Central memory CD8-positive, alpha-beta T cell (primary cell): ENCODE measurements at regions not wholly inside any gene's neighbourhood (a gene's known extent, or its start where the extent isn't known, plus 50 kb on each side); places are given as distances from the start of the nearest gene placed in this dataset.

Source experiments
- ATAC-seq: fragments of 150-1000 bp; cut with Tn5 transposase; replicated peaks from 2 replicates; pipeline ENCODE4 v1.10.0; 2022; ENCODE audit warnings: mild to moderate bottlenecking, moderate FRiP score, moderate number of reproducible peaks; ENCODE audit not compliant: poor library complexity, severe bottlenecking; ENCODE audit errors: extremely low read depth
- DNase-seq, 2 donors: peaks; one replicate each; pipeline ENCODE4 v3.0.0; 2021; ENCODE audit warnings: low spot score in 2 of 2
- H3K27ac Mint-ChIP-seq: one replicate; pipeline ENCODE4 v1.8.0; 2022; ENCODE audit warnings: low read depth, mild to moderate bottlenecking, moderate library complexity, mixed read lengths
- H3K27me3 Mint-ChIP-seq: one replicate; pipeline ENCODE4 v1.8.0; 2022; ENCODE audit warnings: mixed read lengths
- H3K36me3 Mint-ChIP-seq: one replicate; pipeline ENCODE4 v1.8.0; 2022; ENCODE audit warnings: mild to moderate bottlenecking, moderate library complexity, mixed read lengths; ENCODE audit not compliant: insufficient read depth
- H3K4me1 Mint-ChIP-seq: one replicate; pipeline ENCODE4 v1.8.0; 2022; ENCODE audit warnings: mixed read lengths
- H3K4me3 Mint-ChIP-seq: one replicate; pipeline ENCODE4 v1.8.0; 2022; ENCODE audit warnings: mild to moderate bottlenecking, moderate library complexity, mixed read lengths
- H3K9me3 Mint-ChIP-seq: one replicate; pipeline ENCODE4 v1.8.0; 2022; ENCODE audit warnings: mixed read lengths

GRCh38 chr21:16663436-16663835 is 849.4 kb upstream of the CXADR start:
- Mint-ChIP-seq H3K27ac (no peak overlapping the region), H3K4me1 (no peaks in the 10 kb centered on the region)
- ATAC-seq, result no peak

GRCh38 chr21:16667395-16667794 is 845.4 kb upstream of the CXADR start:
- Mint-ChIP-seq H3K4me1 (no peaks in the 10 kb centered on the region), H3K4me3 (no peak overlapping the region)

More at GRCh38 chr21:16663436-16663835, 849.4 kb upstream of the CXADR start:
- DNase-seq, result no peak
- Mint-ChIP-seq H3K27me3 (no peaks in the 10 kb centered on the region), H3K9me3 (peaks cover 16% of the 10 kb centered on the region), H3K36me3 (no peaks in the 10 kb centered on the region), H3K4me3 (no peak overlapping the region)

GRCh38 chr21:16674949-16675348 is 837.9 kb upstream of the CXADR start:
- Mint-ChIP-seq H3K9me3 (peaks cover 19% of the 10 kb centered on the region), H3K27ac (no peak overlapping the region), H3K4me3 (no peak overlapping the region), H3K27me3 (no peaks in the 10 kb centered on the region), H3K36me3 (no peaks in the 10 kb centered on the region), H3K4me1 (no peaks in the 10 kb centered on the region)
- ATAC-seq (no peak), DNase-seq (no peak)

More at GRCh38 chr21:16667395-16667794, 845.4 kb upstream of the CXADR start:
- ATAC-seq, result no peak
- Mint-ChIP-seq H3K27ac (no peak overlapping the region), H3K36me3 (no peaks in the 10 kb centered on the region), H3K27me3 (no peaks in the 10 kb centered on the region), H3K9me3 (peaks cover 16% of the 10 kb centered on the region)
- DNase-seq, result no peak

GRCh38 chr21:16676391-16676790 is 836.5 kb upstream of the CXADR start:
- H3K27ac Mint-ChIP-seq, result no peak overlapping the region
- DNase-seq, result no peak
- no peaks in the 10 kb centered on the region for H3K36me3 Mint-ChIP-seq
- H3K9me3 Mint-ChIP-seq, result peaks cover 19% of the 10 kb centered on the region
- no peak for ATAC-seq
- no peaks in the 10 kb centered on the region for H3K27me3 Mint-ChIP-seq
- no peaks in the 10 kb centered on the region for H3K4me1 Mint-ChIP-seq
- H3K4me3 Mint-ChIP-seq, result no peak overlapping the region

- Mint-ChIP-seq H3K36me3 (no peaks in the 10 kb centered on the region), H3K4me3 (no peak overlapping the region), H3K9me3 (peaks cover 16% of the 10 kb centered on the region), H3K27ac (no peak overlapping the region), H3K27me3 (no peaks in the 10 kb centered on the region), H3K4me1 (no peaks in the 10 kb centered on the region)
- DNase-seq, result no peak
- ATAC-seq, result no peak
Observed at GRCh38 chr21:16678429-16679160, 834.2 kb upstream of the CXADR start.

- ATAC-seq, result no peak
- no peak overlapping the region for H3K27ac Mint-ChIP-seq
- no peaks in the 10 kb centered on the region for H3K27me3 Mint-ChIP-seq
- H3K36me3 Mint-ChIP-seq, result no peaks in the 10 kb centered on the region
- no peak overlapping the region for H3K4me3 Mint-ChIP-seq
- no peaks in the 10 kb centered on the region for H3K4me1 Mint-ChIP-seq
- DNase-seq, result no peak
- peaks cover 32% of the 10 kb centered on the region for H3K9me3 Mint-ChIP-seq
Observed at GRCh38 chr21:16695074-16695473, 817.8 kb upstream of the CXADR start.

- Mint-ChIP-seq H3K36me3 (peaks cover 2% of the 10 kb centered on the region), H3K27ac (no peak overlapping the region), H3K27me3 (no peaks in the 10 kb centered on the region), H3K4me3 (no peak overlapping the region), H3K9me3 (peaks cover 14% of the 10 kb centered on the region), H3K4me1 (no peaks in the 10 kb centered on the region)
- DNase-seq, result no peak
- ATAC-seq, result no peak
Observed at GRCh38 chr21:16707274-16707673, 805.6 kb upstream of the CXADR start.

GRCh38 chr21:16708101-16708835 is 804.6 kb upstream of the CXADR start:
- H3K27ac Mint-ChIP-seq, result no peak overlapping the region
- DNase-seq, result no peak
- peaks cover 14% of the 10 kb centered on the region for H3K9me3 Mint-ChIP-seq
- H3K36me3 Mint-ChIP-seq, result peaks cover 2% of the 10 kb centered on the region
- no peaks in the 10 kb centered on the region for H3K27me3 Mint-ChIP-seq
- H3K4me1 Mint-ChIP-seq, result no peaks in the 10 kb centered on the region
- no peak for ATAC-seq
- H3K4me3 Mint-ChIP-seq, result no peak overlapping the region

GRCh38 chr21:16709866-16710550 is 802.8 kb upstream of the CXADR start:
- DNase-seq (no peak), ATAC-seq (no peak)
- H3K27me3 Mint-ChIP-seq, result no peaks in the 10 kb centered on the region
- H3K36me3 Mint-ChIP-seq, result peaks cover 2% of the 10 kb centered on the region
- H3K27ac Mint-ChIP-seq, result no peak overlapping the region
- no peaks in the 10 kb centered on the region for H3K4me1 Mint-ChIP-seq
- H3K4me3 Mint-ChIP-seq, result no peak overlapping the region
- peaks cover 14% of the 10 kb centered on the region for H3K9me3 Mint-ChIP-seq

GRCh38 chr21:16711757-16712156 is 801.1 kb upstream of the CXADR start:
- H3K4me1 Mint-ChIP-seq, result no peaks in the 10 kb centered on the region
- peaks cover 2% of the 10 kb centered on the region for H3K36me3 Mint-ChIP-seq
- DNase-seq, result no peak
- peaks cover 7% of the 10 kb centered on the region for H3K9me3 Mint-ChIP-seq
- no peak overlapping the region for H3K27ac Mint-ChIP-seq
- no peak for ATAC-seq
- no peaks in the 10 kb centered on the region for H3K27me3 Mint-ChIP-seq
- no peak overlapping the region for H3K4me3 Mint-ChIP-seq

GRCh38 chr21:16713331-16714117 is 799.3 kb upstream of the CXADR start:
- Mint-ChIP-seq H3K36me3 (no peaks in the 10 kb centered on the region), H3K9me3 (peaks cover 4% of the 10 kb centered on the region), H3K27ac (no peak overlapping the region), H3K4me1 (no peaks in the 10 kb centered on the region), H3K4me3 (no peak overlapping the region), H3K27me3 (no peaks in the 10 kb centered on the region)
- ATAC-seq (no peak), DNase-seq (no peak)

- Mint-ChIP-seq H3K27me3 (no peaks in the 10 kb centered on the region), H3K4me3 (no peak overlapping the region), H3K27ac (no peak overlapping the region), H3K4me1 (no peaks in the 10 kb centered on the region), H3K36me3 (no peaks in the 10 kb centered on the region), H3K9me3 (peaks cover 6% of the 10 kb centered on the region)
- DNase-seq (no peak), ATAC-seq (no peak)
Observed at GRCh38 chr21:16740511-16740910, 772.3 kb upstream of the CXADR start.
